Kidney capillary endothelial cell (primary cell): ENCODE measurements at regions not wholly inside any gene's neighbourhood (a gene's known extent, or its start where the extent isn't known, plus 50 kb on each side); places are given as distances from the start of the nearest gene placed in this dataset.
"Not testable (repeated sequence)": the region's sequence is repeated elsewhere in the genome, so short reads cannot be mapped to it uniquely, and the experiment has no call there.

Experiments used
- DNase-seq: peaks from one replicate; pipeline ENCODE4 v3.0.0-alpha.2; 2018; ENCODE audit warnings: low spot score

DNA sequence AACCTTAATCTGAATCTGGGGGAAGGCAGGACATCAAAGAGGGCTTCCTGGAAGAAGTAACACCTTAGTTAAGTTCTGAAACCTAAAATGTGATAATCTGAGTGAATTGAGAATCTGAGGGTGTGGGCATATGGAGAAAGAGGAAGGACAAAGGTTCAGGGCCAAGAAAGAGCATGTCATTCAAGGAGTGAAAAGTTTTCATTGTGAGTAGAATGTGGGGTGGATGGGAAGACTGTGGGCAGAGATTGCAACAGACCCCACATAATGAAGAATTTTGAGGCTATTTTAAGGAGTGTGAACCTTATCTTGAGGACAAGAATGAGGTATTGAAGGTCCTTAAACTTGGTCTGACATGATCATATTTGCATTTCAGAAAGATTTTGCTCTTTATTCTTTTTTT lies 227.2 kb downstream of the PTGER3 start:
- DNase-seq = no peak

DNA sequence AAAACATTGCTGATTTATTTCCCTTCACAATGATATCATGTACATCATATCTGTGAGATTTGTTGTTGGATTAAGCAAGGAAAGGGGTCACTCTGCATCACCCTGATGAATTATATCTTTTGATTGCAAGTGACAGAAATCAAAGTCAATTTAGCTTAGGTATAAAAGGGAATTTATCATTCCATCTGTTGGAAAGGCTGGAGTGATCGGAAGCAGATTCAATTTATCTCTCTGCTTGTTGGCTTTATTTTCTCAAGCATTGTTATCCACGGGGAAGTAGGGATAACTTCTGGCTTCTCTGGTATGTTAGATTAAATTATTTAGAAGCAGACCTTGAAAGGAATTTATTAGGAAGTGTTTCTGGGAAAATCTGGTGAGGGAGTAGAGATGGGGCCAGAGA lies 226.6 kb downstream of the PTGER3 start:
- DNase-seq = no peak

DNA sequence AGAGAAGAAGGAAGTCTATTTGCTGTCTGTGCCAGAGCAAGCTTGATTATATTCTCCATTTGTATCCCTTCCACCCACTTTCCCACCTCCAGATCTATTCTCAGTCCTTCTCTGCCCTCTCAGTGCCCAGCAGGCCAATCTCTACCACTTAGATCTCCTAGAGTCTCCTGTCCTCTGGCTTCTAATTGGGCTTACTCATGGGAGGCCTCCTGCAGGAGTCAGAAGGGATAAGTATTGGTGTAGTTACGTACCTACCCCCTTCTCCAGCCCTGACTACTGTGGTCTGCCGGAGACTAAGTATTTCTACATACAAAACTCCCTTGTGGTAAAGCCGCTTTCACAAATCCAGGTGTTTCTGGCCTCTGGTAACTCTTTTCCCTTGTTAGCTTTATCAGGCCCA lies 221.2 kb downstream of the PTGER3 start:
- DNase-seq = no peak

DNA sequence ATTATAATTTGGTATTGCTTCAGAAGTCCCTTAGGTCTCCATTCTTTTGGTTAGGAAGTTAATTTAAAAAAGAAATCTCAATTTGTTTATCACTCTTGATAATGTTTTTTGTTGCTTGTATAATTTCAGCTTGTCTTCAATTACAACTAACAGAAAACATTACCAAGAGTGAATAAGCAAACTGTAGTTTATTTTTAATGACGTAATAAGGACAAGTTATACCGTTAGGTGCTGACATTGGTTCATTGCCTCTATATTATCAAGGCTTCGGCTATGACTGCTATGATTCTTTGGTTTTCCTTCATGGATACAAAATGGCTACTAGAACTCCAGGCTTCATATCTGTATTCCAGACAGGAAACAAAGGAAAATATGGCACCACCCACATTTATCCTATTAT lies 220.6 kb downstream of the PTGER3 start:
- no peak for DNase-seq

DNA sequence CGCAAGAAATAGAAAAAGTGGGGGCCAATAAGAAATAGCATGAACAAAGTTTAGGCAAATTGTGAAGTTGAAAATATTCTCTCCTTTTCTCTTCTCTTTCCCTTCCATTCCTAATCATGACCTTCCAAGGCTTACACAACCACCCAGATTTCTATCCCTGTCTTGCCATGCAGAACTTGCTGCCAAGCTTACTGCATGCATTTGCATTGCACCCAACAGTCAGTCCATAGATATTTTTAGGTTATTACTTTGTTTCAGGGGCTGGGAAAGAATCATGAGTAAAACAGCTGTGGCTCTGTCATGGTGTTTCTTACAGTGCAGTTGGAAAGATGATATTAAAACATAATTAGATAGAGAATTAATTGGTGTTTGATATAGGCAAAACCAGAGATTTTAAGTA lies 219.4 kb downstream of the PTGER3 start:
- DNase-seq = no peak

DNA sequence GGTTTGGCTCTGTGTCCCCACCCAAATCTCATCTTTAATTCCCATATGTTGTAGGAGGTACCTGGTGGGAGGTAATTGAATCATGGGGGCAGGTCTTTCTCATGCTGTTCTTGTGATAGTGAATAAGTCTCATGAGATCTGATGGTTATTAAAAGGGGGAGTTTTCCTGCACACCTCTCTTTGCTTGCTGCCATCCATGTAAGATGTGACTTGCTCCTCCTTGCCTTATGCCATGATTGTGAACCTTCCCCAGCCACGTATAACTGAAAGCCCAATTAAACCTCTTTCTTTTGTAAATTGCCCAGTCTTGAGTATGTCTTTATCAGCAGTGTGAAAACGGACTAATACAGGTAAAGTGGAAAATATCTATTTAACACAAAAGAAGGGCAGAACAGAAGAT lies 213.3 kb downstream of the PTGER3 start:
- not testable (repeated sequence) for DNase-seq

DNA sequence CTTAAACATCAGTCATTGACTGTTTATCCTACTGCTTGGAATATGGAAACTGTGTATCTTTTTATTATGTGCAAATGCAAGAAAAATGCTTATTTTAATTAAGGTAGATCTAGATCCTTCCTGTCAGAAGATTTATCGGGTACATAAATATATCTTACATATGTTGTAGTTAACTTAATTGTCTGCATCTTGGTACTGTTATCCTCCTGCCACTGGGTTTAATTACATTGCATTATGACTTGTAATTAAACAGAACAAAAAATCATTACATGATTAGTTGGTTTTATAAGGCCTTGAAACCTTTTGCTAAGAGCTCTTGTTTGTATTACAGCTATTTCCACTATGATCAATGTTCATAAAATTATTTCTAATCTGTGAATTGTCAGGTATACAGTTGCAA lies 211.2 kb downstream of the PTGER3 start:
- DNase-seq = no peak

DNA sequence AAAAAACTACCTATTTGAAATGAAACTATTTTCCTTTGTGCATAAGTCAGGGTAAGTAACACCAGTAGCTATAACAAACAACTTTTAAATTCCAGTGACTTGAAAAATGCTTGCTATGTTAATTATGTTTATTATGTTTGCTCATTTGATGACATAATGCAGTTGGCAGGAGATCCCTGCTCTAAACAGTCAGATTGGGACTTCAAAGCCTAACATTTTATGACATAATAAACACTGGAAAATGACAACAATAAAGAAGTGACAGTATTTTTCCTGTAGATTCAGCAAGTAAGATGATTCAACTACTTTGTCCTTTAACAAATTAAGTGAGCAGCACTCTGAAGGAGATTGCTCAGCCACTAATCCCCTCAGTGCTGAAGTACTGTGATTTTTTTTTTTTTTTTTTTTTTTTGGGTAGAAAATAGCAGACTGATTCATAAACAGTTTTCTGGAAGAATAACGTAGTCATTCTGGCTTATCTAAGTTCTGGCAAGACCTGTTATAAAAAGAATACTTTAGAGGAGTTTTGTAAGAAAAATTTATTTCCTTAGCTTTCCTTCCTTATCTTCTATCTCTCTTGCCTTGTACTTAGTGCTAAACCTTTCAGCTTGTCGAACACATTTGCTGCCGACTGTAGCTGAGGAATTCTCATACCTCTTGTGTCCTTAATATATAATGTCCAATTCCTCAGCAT lies 207.2 kb downstream of the PTGER3 start:
- DNase-seq = no peak

DNA sequence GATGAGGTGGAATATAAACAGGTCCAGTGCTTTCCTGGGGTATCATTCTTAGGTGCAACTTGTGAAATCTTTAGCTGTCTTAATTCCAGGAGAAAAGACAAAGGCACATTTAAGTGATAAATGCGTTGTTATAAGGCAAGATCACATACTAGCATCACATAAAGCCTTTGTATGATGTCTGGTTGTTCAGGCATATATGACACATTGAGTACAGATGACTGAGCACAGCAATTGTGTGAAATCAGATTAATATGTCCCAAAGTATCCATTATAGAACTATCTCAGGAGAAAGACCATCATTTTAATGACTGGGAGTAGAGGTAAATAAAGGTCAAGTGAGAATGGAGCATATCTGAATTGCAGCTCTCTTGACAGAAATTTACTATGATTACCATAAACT lies 205.1 kb downstream of the PTGER3 start:
- no peak for DNase-seq

DNA sequence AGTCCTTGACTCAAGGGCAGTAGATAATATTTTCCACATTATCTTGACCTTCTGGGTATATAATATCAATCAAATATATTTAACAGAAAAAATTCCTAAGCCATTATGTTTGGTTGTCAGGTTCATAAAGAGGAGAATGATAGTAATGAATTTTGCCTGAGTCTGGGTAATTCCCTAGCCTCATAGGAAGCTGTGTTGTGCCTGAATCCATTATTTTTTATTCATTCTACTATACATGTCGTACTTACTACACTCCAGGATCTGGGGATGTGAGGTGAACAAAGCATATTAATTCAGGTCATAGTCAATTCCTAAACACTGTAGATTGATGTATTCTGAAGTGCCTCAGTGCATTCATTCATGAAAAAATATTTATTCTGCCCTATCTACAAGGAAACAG lies 204.2 kb downstream of the PTGER3 start:
- DNase-seq = no peak

DNA sequence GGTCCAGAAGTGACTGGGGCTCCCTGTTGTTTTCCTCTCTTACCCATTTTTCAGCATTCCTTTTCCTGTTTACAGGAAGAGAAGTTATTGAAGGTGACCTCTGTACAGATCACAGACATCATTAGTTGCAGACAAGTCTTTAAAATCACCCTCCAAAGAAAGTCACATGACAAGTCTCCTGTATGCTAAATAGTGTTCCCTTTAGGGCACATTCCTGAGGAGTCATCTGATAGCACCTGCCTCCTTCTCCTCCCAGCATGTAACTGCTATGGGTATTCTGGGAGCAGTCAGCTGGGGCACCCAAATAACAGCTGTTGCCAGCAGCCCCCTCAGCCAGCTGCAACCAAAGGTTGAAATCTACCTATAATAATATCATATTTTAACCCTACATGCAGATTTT lies 200.6 kb downstream of the PTGER3 start:
- no peak for DNase-seq

DNA sequence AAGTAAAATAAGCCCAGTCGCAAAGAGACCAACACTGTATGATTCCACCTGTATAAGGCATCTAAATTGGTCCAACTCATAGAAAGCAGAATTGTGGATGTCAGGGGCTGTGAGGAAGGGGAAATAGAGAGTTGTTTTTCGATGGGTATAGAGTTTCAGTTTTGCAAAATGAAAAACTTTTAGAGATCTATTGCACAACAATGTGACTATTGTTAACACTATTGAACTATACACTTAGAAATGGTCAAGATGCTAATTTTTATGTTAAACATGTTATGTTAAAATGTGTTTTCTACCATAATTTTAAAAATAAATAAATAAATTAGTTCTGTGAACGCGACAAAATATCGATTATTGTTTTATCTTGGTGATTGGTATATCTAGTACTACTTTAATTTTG lies 192.4 kb downstream of the PTGER3 start:
- DNase-seq = no peak

DNA sequence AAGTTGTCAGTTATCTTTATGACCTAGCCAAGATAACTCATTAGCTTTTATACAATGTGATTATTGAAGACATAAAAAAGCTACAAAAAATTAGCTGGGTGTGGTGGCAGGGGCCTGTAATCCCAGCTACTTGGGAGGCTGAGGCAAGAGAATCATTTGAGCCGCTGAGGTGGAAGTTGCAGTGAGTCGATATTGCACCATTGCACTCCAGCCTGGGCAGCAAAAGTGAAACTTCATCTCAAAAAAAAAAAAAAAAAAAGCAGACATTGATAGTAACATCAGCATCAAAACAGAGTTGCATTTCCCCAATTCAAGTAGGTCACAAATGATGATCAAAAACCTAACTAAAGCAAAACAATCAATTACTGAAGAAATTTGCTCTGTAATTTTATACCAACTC lies 191.4 kb downstream of the PTGER3 start:
- DNase-seq = no peak

DNA sequence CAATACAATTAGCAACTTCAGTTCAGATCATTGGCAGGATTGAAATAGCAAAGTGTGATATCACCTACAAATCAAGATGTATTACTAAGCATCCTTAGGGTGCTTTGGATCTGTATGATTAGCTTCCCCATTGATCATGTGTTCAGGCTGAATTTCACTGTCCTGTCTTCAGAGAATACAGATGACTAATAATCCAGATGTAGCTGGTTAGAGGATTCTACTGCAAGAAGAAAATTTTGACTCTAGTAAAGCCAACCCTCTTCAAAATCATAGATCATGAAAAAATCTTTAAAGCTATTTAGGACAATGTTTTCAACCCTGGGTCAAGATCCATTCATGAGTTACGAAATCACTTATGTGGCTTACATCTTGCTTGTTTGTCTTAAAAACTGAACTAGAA lies 184.4 kb downstream of the PTGER3 start:
- no peak for DNase-seq

DNA sequence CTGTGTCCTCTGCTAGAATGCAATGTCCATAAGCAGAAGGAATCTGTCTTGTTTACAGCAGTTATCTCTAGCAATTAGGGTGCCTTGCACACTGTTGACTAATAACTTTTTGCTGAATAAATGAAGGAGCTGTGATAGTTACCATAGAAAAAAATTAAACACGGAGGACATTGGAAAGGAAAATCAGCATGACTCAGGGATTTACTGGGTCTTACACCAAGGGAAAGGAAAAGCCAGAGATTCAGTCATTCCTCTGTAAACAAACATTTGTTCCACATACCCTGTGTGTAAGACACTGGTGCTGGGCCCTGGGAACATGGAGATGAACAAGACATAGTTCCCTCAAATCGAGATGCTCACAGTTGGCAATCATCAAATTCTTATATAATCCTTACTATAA lies 183.3 kb downstream of the PTGER3 start:
- no peak for DNase-seq

DNA sequence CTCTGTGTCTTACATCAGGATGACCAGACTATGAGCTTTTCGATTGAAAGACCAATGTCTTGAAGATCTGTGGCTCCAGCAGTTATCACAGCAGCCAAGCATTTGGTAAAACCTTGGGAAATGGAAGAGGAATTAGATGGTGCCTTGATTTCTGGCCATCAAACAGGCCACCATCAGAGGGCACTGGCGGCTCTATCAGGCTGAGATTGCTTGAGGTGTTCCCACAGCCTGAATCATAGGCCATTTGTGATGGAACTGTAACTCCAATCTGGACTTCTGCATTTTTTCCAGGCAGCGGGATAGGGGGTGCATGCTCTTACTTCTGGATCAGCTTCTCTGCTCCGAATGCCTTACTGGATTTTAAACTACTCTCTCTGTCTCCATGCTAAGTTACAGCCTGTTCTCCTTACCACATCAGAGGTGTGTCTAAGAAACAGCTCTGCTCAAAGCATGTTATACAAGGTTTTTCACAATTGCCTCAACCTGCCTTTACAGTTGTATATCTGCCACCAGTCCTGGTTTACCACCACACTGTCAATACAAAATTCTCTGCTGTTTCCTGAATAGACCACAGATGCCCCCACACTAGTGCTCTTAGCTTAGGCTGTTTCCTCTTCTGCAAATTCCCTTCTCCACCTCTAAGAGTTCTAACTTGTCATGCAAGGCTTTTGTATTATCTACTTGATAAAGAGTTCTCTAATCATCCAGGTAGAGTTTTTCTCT lies 180.9 kb downstream of the PTGER3 start:
- DNase-seq = no peak

DNA sequence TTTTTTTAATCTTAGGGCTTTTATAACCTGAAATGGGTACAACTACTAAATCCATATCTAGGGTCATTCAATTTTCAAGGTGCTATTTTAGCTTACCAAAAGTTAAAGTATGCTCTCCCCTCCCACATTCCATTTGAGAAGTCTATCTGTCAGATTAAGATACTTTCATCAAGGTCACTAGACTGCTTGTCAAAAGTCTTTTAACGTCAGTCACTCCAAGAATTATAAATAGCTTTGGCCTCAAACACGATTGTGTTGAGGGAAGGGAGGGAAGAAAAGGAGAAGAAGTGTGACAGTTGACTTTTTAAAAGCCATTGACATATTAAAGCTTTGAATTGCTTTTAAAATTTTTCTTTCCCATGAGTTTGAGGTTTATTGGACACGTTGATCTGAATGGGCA lies 175.8 kb downstream of the PTGER3 start:
- DNase-seq = no peak

DNA sequence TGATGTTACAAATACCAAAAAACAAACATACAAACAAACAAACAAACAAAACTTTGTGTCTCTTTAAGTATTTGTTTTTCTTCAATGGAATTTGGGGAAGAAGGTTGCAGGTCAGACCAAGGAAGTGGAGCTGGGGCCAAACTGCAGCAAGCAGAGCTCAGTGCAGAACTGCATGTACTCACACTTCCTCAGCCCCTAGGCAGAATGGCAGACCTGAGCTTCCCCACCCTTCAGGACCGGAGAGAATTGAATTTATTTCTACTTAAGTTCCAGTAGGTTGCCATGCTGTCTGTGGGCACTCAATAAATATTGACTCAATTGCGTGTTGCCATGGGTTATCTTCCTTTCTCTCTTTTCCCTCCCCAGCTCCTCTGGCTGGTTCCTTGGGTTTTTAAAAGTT lies 173.6 kb downstream of the PTGER3 start:
- no peak for DNase-seq

DNA sequence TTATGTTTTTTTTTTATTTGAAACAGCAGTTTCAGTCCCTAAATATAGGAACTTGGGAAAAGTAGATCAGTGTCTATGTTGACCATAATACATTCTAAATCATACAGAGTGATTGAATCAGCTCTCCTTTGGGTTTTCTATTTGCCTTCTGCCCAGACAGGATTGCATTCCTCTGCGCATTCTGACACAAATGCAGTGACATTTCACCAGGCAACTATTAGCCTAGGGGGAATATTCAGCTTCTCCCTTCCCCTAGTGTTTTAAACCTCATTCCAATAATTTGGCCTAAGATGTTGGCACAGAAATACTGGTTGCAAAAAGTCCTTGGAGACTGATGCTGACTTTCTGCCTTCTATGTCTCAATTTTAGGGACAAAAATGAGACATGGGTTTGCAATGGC lies 172.8 kb downstream of the PTGER3 start:
- DNase-seq = no peak

DNA sequence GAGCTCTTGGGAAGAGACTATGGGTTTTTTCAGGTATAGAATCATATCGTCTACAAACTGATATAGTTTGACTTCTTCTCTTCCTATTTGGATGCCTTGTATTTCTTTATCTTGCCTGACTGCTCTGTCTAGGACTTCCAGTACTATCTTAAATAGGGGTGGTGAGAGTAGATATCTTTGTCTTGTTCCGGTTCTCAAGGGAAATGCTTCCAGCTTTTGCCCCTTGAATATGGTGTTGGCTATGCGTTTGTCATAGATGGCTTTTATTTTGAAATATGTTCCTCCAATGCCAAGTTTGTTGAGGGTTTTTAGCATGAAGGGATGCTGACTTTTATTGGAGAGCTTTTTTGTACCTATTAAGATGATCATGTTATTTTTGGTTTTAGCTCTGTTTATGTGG lies 170.3 kb downstream of the PTGER3 start:
- no peak for DNase-seq

DNA sequence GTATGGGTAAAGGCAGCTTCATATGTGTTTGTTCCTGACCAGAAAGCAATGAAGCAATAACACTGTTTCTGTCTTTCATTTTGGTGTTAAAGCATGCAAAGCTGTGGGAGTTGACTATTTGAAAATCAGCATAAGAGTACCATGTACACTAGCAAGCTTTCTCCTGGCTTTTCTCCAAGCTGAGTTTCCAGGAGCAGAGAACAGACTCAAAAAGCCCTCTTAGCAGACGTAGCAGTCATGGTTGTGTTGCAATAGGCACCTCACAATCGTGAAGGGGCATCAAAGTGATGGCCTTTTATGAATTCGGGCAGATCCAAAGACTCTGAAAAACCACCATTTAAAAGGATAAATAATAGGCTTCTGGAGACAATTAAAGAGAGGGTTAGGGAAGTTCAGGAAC lies 159.7 kb downstream of the PTGER3 start:
- no peak for DNase-seq

DNA sequence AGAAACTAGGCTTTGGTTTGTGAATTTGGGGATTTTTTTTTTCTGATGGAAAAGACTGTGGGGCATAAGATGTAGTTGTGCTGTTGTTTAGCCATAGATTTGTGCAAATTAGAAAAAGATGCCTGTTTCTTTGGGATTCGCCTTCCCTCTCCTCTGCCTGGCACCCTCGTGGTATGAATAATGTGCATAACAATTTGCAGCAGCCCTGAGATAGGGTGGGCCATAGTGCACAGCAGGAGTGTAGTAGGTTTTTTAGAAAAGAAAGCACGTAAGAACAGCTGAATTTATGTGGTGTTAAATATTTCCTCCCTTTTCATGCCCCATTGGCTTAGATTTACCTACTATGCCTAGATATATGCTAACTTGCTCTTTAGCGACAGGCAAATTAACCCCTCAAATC lies 158.9 kb downstream of the PTGER3 start:
- DNase-seq = no peak

DNA sequence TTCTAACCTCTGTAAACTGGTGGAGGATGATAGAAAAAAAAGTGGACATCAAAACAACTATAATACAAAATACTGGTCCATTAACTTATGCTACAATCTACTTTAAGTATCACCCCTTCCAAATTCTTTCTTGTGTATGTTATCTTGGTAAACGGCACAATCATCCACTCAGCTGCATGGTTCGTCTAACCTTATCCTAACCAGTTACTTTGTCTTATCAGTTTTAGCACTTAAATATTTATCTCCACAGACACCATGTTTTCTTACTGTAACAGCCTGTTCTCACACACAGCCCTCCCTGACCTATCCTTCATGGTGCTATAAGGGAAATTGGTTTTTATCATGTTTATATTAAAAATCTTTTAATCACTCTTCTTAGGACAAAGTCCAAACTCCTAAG lies 157.2 kb downstream of the PTGER3 start:
- no peak for DNase-seq
